GM19397 (cell line): ENCODE measurements at regions not wholly inside any gene's neighbourhood (a gene's known extent, or its start where the extent isn't known, plus 50 kb on each side); places are given as distances from the start of the nearest gene placed in this dataset.

Experiments used
- ATAC-seq: cut with Tn5 transposase; IDR thresholded peaks from one replicate; pipeline ENCODE4 v1.9.1; 2021; ENCODE audit warnings: mild to moderate bottlenecking, moderate library complexity; ENCODE audit not compliant: unreplicated experiment

- no peak for ATAC-seq
Observed at GRCh38 chr6:119630561-119631192, 281.1 kb upstream of the MAN1A1 start.

GRCh38 chr6:119628691-119629594 lies 279.4 kb upstream of the MAN1A1 start:
- ATAC-seq = no peak

GRCh38 chr6:119627908-119628669 lies 278.5 kb upstream of the MAN1A1 start:
- no peak for ATAC-seq

DNA sequence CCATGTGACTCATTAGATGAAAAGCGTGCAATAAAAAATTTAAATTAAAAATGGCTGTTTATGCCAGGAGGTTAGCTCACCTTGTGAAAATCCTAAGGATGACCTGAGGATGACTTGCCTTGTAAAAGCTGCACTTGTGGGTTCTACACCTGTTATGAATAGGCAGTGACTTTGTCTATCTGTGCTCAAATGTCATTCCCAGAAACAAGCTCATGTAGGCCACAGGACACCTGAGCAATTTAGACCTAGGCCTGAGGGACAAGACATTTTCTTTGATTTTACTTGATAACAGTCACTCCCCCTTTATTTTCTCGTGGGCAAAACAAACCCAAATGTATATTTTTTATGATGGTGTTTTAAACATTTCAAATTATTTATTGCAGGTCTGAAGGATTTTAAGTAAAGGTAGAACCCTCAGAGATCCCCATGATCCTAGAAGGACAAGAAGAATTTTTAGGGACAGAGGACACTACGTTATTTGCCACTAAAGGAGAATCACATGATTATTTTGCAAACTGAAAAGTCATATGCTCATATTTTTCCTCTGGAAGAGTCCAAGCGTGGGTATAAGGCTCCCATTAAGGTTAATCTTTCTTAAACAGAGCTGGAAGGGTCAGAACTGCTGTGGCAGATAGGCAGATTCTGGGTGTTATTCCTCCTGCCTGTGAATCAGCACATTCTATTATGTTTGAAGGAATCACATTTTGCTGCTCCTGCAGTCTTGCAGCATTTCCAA lies 277.5 kb upstream of the MAN1A1 start:
- ATAC-seq = no peak

DNA sequence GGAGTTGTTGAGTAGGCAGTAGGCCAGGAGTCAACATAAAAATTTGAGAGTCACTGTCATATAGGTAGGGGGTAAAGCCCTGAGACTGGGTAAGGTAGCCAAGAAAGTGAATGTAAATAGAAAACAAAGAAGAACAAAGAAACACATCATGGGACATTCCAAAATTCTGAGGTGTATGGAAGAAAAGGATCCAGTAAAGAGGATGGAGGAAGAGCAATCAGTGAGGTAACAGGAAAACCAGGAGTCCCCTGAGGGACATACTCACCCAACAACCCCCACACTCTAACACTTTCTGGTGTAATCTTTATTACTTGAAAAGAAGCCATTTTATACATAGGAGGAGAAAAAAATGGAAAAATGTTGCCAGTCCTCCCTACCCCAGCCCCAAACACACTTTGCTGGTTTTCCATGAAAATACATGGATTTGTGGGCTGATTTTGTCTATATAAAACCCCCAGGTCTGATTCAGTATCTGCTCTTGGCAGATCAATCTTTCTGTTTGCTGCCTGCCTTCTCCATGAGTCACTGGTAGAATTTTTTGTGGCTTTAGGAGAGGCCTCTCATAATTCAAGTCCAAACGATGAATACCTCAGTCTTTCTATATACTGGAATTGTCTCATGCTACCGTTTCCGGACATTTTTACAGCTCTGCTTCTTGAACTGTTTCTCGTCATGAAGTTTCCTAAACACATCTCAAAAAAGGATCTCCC lies 271.4 kb upstream of the MAN1A1 start:
- no peak for ATAC-seq

- ATAC-seq = no peak
Observed at GRCh38 chr6:119614138-119614537, 264.6 kb upstream of the MAN1A1 start.

DNA sequence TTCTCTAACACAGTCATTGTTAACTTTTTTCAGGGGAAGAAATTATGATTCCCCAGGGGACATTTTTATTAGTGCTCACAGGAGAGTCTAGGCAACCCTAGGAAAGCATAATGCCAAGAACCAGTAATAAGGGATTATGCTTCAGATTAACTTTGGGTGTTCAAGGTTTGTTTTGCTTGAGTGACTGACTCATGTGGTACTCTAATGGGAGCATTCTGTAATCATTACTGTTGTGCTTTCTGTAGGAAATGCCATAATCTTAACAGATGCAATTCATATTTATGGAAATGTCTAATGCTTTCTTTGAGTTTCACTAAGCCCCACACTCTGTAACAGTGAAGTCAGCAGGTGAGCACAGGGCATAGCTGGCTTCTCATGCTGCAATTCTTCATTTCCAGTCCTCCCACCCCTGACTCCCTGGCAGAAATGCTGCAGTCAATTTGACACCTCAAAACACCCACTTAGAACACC lies 263.4 kb upstream of the MAN1A1 start:
- no peak for ATAC-seq

- ATAC-seq = no peak
Observed at GRCh38 chr6:119612176-119612891, 262.8 kb upstream of the MAN1A1 start.

GRCh38 chr6:119610754-119611153 lies 261.2 kb upstream of the MAN1A1 start:
- ATAC-seq = no peak

DNA sequence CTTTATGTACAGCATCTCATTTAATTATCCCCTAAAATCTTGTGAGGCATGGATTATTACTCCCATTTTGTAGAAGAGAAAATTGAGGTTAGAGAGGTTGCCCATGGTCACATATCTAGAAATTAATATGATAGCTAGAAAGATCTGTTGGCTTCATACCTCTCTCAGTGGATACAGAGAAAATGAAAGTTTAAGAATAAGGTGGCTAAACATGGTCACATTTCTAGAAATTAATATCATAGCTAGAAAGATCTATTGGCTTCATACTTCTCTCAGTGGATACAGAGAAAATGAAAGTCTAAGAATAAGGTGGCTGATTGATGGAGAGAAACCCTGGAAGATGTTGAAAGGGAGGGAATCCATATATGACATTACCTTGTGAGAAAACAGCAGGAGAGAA lies 260.7 kb upstream of the MAN1A1 start:
- ATAC-seq = no peak

DNA sequence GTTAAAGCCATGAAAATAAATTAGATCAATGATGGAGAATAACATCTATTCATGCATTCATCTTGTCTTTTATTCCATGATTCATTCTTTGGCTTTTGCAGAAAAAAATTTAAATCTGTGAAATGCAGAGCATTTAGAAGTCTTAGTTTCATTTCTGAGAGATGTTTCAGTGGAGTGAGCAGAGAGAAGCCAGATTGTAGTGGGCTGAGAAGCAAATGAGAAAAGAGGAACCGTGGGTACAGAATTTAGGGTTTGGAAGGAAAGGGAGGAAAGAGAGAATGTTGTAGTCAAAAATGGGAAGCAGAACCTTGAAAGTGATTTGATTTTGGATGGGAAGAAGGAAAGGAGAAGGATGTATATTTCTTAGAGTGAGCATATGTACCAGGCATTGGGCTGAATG lies 260.3 kb upstream of the MAN1A1 start:
- no peak for ATAC-seq

GRCh38 chr6:119608994-119609393 lies 259.4 kb upstream of the MAN1A1 start:
- no peak for ATAC-seq

DNA sequence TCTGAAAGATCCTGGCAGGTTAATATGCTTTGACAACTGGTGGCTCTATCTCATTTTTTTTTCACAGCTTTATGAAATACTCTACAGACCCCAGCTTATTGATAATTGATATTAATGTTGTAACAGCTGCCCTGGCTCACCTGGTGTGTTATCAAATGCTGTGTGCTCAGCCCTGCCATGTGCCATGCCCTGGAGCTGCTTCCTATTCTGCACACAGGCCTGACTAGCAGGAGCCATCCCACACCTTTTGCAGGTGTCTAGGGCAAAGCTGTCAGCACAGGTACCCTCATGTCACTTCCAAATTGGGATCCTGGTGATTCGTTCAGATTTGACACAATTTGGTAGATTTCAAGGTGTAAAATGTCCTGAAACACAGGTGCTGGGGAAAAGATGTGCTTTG lies 254.6 kb upstream of the MAN1A1 start:
- ATAC-seq = no peak

GRCh38 chr6:119603501-119603900 lies 253.9 kb upstream of the MAN1A1 start:
- ATAC-seq = no peak

- no peak for ATAC-seq
Observed at GRCh38 chr6:119602215-119603178, 252.9 kb upstream of the MAN1A1 start.

GRCh38 chr6:119598883-119599282 lies 249.3 kb upstream of the MAN1A1 start:
- ATAC-seq = no peak

GRCh38 chr6:119594907-119595306 lies 245.3 kb upstream of the MAN1A1 start:
- ATAC-seq = no peak

- no peak for ATAC-seq
Observed at GRCh38 chr6:119591235-119591634, 241.7 kb upstream of the MAN1A1 start.
